ENCODE measurements at regions not wholly inside any gene's neighbourhood (a gene's known extent, or its start where the extent isn't known, plus 50 kb on each side); places are given as distances from the start of the nearest gene placed in this dataset.

- TF ChIP-seq POLR2A (IDR thresholded peaks at IDR 0.05) (no peak), CTCF (IDR thresholded peaks at IDR 0.05) (no peak)
Measured at GRCh38 chr18:26642440-26643348, 94.3 kb upstream of the KCTD1 start.
